ENCODE measurements at regions not wholly inside any gene's neighbourhood (a gene's known extent, or its start where the extent isn't known, plus 50 kb on each side); places are given as distances from the start of the nearest gene placed in this dataset.

DNA sequence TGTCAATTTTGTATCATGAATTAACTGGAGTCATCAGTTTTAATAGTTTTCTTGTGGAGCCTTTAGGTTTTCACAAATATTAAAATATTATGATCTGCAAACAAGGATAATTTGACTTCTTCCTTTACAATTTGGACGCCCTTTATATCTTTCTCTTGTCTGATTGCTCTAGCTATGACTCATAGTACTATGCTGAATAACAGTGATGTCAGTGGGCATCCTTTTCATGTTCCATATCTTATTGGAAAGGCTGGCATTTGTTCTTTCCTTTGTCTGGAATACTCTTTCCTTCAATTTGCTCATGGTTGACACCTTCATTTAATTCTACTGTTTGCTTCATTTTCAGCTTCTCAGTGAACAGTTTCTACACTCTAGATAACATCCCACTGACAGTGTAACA lies 1129.3 kb downstream of the SLITRK5 start:
- TF ChIP-seq, protein P1, sequence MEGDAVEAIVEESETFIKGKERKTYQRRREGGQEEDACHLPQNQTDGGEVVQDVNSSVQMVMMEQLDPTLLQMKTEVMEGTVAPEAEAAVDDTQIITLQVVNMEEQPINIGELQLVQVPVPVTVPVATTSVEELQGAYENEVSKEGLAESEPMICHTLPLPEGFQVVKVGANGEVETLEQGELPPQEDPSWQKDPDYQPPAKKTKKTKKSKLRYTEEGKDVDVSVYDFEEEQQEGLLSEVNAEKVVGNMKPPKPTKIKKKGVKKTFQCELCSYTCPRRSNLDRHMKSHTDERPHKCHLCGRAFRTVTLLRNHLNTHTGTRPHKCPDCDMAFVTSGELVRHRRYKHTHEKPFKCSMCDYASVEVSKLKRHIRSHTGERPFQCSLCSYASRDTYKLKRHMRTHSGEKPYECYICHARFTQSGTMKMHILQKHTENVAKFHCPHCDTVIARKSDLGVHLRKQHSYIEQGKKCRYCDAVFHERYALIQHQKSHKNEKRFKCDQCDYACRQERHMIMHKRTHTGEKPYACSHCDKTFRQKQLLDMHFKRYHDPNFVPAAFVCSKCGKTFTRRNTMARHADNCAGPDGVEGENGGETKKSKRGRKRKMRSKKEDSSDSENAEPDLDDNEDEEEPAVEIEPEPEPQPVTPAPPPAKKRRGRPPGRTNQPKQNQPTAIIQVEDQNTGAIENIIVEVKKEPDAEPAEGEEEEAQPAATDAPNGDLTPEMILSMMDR (IDR thresholded peaks at IDR 0.05): no peak
- TF ChIP-seq POLR2A (IDR thresholded peaks at IDR 0.05): no peak

All from prostate gland (tissue), 2 donors.